GM12878 (cell line): ENCODE measurements at regions not wholly inside any gene's neighbourhood (a gene's known extent, or its start where the extent isn't known, plus 50 kb on each side); places are given as distances from the start of the nearest gene placed in this dataset.

ENCODE experiments used
- ATAC-seq: fragments of 200-7000 bp; cut with Tn5 transposase; 3 replicates; pipeline ENCODE4 v1.9.1; 2020; ENCODE audit warnings: mild to moderate bottlenecking, moderate library complexity
- BruUV-seq: library from RNA; stranded (reverse); fragments of 400-500 nt; replicated peaks from 2 replicates; lab custom pipeline; 2021; lab: Mats Ljungman, UMichigan
- CTCF ChIA-PET: fragments of 300-600 bp; sonication (Branson Sonifier 250); formaldehyde crosslinking; extraction: SDS; loops from one replicate; lab custom pipeline; 2021; ENCODE audit warnings: inconsistent platforms; lab: Yijun Ruan, JAX
- POLR2A ChIA-PET: fragments of 350-600 bp; formaldehyde crosslinking; extraction: SDS; loops from one replicate; lab custom pipeline; 2021; ENCODE audit warnings: inconsistent platforms; lab: Charles Lee
- RAD21 ChIA-PET: fragments of 300-600 bp; sonication (Branson Sonifier 250); formaldehyde crosslinking; loops from one replicate; lab custom pipeline; 2023; ENCODE audit warnings: antibody characterized with exemption; ENCODE audit not compliant: unreplicated experiment; lab: Charles Lee
- SMC1A ChIA-PET: fragments of 300-600 bp; sonication (Branson Sonifier 250); formaldehyde crosslinking; loops from one replicate; lab custom pipeline; 2023; ENCODE audit not compliant: unreplicated experiment, uncharacterized antibody; lab: Charles Lee
- DNase-seq: peaks from one replicate; pipeline ENCODE4 v3.0.0-alpha.2; 2011; ENCODE audit warnings: low read depth, low spot score
- FAIRE-seq: peaks from 3 replicates; lab custom pipeline; 2011; peaks lifted over from hg19 to GRCh38; lab: Jason Lieb, UNC
- H2AFZ ChIP-seq: 2 replicates; pipeline ENCODE4 v1.6.0; 2011; ENCODE audit warnings: low read depth, low read length, control low read depth; ENCODE audit not compliant: control insufficient read depth
- H3K27ac ChIP-seq: 2 replicates; pipeline ENCODE4 v1.5.1; 2011; ENCODE audit warnings: control low read depth; ENCODE audit not compliant: control insufficient read depth, insufficient read depth
- H3K27me3 ChIP-seq, 2 experiments: replicated peaks in 1 of 2; 2 replicates each; pipeline versions ENCODE4 v1.6.0 to v1.6.1; 2011; ENCODE audit warnings: low read length in 1 of 2; ENCODE audit not compliant: control insufficient read depth in 2 of 2, insufficient read depth in 2 of 2
- H3K36me3 ChIP-seq, 2 experiments: 2 replicates each; pipeline ENCODE4 v1.5.1; 2011; ENCODE audit warnings: low read length in 1 of 2; ENCODE audit not compliant: control insufficient read depth in 2 of 2, insufficient read depth in 2 of 2
- H3K4me1 ChIP-seq: 2 replicates; pipeline ENCODE4 v1.6.1; 2011; ENCODE audit warnings: mild to moderate bottlenecking, low read length, moderate library complexity, mixed read lengths; ENCODE audit not compliant: control insufficient read depth, insufficient read depth
- H3K4me2 ChIP-seq: 2 replicates; pipeline ENCODE4 v1.6.0; 2011; ENCODE audit warnings: control low read depth; ENCODE audit not compliant: control insufficient read depth, insufficient read depth
- H3K4me3 ChIP-seq: fragments of 200-600 bp; sonication (generic); 2 replicates; pipeline ENCODE4 v1.5.1; 2016
- H3K79me2 ChIP-seq: 2 replicates; pipeline ENCODE4 v1.6.0; 2011; ENCODE audit warnings: low read length; ENCODE audit not compliant: control insufficient read depth, insufficient read depth
- H3K9ac ChIP-seq: 2 replicates; pipeline ENCODE4 v1.8.0; 2011; ENCODE audit warnings: low read length, control low read depth, mixed read lengths; ENCODE audit not compliant: control insufficient read depth, insufficient read depth
- H3K9me3 ChIP-seq: replicated peaks from 3 replicates; pipeline ENCODE4 v1.5.1; 2011; ENCODE audit warnings: mild to moderate bottlenecking, low read length; ENCODE audit not compliant: control insufficient read depth, insufficient read depth
- H4K20me1 ChIP-seq: 2 replicates; pipeline ENCODE4 v1.6.0; 2011; ENCODE audit not compliant: control insufficient read depth, insufficient read depth
- IKZF1 ChIP-seq: fragments of 450-650 bp; conservative IDR thresholded peaks from 2 replicates; pipeline ENCODE4 v1.6.1; 2017; ENCODE audit warnings: antibody characterized with exemption, mild to moderate bottlenecking
- NFYB ChIP-seq: IDR thresholded peaks from 2 replicates; pipeline ENCODE4 v1.6.1; 2011; ENCODE audit warnings: low read depth, mild to moderate bottlenecking, low read length, improper control_type of control experiment, moderate library complexity; ENCODE audit not compliant: insufficient read depth
- NR2F1 ChIP-seq: fragments of 450-650 bp; conservative IDR thresholded peaks from 2 replicates; pipeline ENCODE4 v1.6.1; 2017; ENCODE audit warnings: mild to moderate bottlenecking
- POLR2AphosphoS5 ChIP-seq: IDR thresholded peaks from 2 replicates; pipeline ENCODE4 v1.6.1; 2011; ENCODE audit warnings: mild to moderate bottlenecking, low read length, inconsistent platforms
- RBBP5 ChIP-seq: fragments of 200-600 bp; sonication (generic); conservative IDR thresholded peaks from 2 replicates; pipeline ENCODE4 v1.6.1; 2016
- in situ Hi-C: fragments of 300-500 bp; cut with MboI; formaldehyde crosslinking; loops from 9 replicates; pipeline ENCODE4 v1.14.3; 2018; ENCODE audit warnings: mixed read lengths
- intact Hi-C: fragments of 100-400 bp; cut with micrococcal nuclease; formaldehyde crosslinking; loops from one replicate; pipeline ENCODE4 v1.14.2; 2022; ENCODE audit not compliant: unreplicated experiment
- TF ChIP-seq, protein P1 (sequence below): IDR thresholded peaks from 2 replicates; pipeline ENCODE4 v1.6.1; 2011; ENCODE audit warnings: mild to moderate bottlenecking, low read depth, low read length, moderate library complexity; ENCODE audit not compliant: insufficient replicate concordance
- TF ChIP-seq, protein P2 (sequence below): IDR thresholded peaks from 2 replicates; pipeline ENCODE4 v1.6.1; 2011; ENCODE audit warnings: borderline replicate concordance, low read depth, mild to moderate bottlenecking, moderate library complexity, mixed read lengths, low read length; ENCODE audit not compliant: insufficient read depth; ENCODE audit errors: extremely low read length
- TF ChIP-seq, protein P3 (sequence below): fragments of 450-650 bp; IDR thresholded peaks from 2 replicates; pipeline ENCODE4 v1.6.1; 2017; ENCODE audit warnings: mild to moderate bottlenecking, low read depth, inconsistent platforms; ENCODE audit not compliant: poor library complexity, severe bottlenecking

DNA sequence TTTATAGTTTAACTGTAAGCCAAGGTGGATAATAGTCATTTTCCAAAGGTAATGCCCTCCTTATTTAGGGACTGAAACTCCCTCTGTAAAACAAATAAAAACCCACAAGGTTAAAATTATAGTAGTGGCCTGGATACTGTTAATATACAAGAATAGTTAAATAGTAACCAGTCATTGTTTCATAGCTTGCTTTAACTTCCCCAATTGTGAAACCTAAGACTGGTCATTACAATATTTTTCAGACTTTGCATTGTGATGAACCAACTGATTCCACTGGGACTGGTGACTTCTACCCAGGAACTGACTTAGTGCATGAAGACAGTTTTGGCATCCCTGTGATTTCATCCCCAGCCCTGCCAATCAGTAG, 162.6 kb downstream of the SMC2 start:
- no peak overlapping the region for H3K4me2 ChIP-seq
- H4K20me1 ChIP-seq: no peaks in the 10 kb centered on the region
- H3K9ac ChIP-seq: no peak overlapping the region
- intact Hi-C loops (no loop called here), in situ Hi-C loops (no loop called here)
- SMC1A ChIA-PET: no interaction called here
- no peaks in the 10 kb centered on the region; the same call in 1 of the 3 replicates for H3K9me3 ChIP-seq
- FAIRE-seq (no peak), DNase-seq (no peak), ATAC-seq (no peak; the same call in 1 of the 3 replicates)
- no peak overlapping the region for H3K27ac ChIP-seq
- POLR2A ChIA-PET: no interaction called here
- H3K4me3 ChIP-seq: no peak overlapping the region
- BruUV-seq: no TSS peak
- H3K36me3 ChIP-seq: no peaks in the 10 kb centered on the region
- no peaks in the 10 kb centered on the region for H3K27me3 ChIP-seq
- RAD21 ChIA-PET: no interaction called here
- TF ChIP-seq, protein P1, sequence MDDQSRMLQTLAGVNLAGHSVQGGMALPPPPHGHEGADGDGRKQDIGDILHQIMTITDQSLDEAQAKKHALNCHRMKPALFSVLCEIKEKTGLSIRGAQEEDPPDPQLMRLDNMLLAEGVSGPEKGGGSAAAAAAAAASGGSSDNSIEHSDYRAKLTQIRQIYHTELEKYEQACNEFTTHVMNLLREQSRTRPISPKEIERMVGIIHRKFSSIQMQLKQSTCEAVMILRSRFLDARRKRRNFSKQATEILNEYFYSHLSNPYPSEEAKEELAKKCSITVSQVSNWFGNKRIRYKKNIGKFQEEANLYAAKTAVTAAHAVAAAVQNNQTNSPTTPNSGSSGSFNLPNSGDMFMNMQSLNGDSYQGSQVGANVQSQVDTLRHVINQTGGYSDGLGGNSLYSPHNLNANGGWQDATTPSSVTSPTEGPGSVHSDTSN: no peak
- TF ChIP-seq, protein P2, sequence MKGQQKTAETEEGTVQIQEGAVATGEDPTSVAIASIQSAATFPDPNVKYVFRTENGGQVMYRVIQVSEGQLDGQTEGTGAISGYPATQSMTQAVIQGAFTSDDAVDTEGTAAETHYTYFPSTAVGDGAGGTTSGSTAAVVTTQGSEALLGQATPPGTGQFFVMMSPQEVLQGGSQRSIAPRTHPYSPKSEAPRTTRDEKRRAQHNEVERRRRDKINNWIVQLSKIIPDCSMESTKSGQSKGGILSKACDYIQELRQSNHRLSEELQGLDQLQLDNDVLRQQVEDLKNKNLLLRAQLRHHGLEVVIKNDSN: no peak
- TF ChIP-seq NFYB (no peak), RBBP5 (no peak), IKZF1 (no peak), POLR2AphosphoS5 (no peak), NR2F1 (no peak)
- TF ChIP-seq, protein P3, sequence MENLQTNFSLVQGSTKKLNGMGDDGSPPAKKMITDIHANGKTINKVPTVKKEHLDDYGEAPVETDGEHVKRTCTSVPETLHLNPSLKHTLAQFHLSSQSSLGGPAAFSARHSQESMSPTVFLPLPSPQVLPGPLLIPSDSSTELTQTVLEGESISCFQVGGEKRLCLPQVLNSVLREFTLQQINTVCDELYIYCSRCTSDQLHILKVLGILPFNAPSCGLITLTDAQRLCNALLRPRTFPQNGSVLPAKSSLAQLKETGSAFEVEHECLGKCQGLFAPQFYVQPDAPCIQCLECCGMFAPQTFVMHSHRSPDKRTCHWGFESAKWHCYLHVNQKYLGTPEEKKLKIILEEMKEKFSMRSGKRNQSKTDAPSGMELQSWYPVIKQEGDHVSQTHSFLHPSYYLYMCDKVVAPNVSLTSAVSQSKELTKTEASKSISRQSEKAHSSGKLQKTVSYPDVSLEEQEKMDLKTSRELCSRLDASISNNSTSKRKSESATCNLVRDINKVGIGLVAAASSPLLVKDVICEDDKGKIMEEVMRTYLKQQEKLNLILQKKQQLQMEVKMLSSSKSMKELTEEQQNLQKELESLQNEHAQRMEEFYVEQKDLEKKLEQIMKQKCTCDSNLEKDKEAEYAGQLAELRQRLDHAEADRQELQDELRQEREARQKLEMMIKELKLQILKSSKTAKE: no peak
- H2AFZ ChIP-seq: no peak overlapping the region
- no peaks in the 10 kb centered on the region for H3K79me2 ChIP-seq
- CTCF ChIA-PET: no interaction called here
- H3K4me1 ChIP-seq: no peaks in the 10 kb centered on the region
